GM13976 (cell line): ENCODE measurements at regions not wholly inside any gene's neighbourhood (a gene's known extent, or its start where the extent isn't known, plus 50 kb on each side); places are given as distances from the start of the nearest gene placed in this dataset.

Experiments used
- DNase-seq: peaks from one replicate; pipeline ENCODE4 v3.0.0; 2012; ENCODE audit warnings: low spot score
- in situ Hi-C: fragments of 300-500 bp; cut with MboI; formaldehyde crosslinking; loops from one replicate; pipeline ENCODE4 v1.12.0; 2022; ENCODE audit warnings: low sequenced_read_pairs, mixed read lengths, inconsistent platforms; ENCODE audit not compliant: unreplicated experiment
- TF ChIP-seq, protein P1 (sequence below): IDR thresholded peaks from 2 replicates; pipeline ENCODE4 v1.5.1; 2012; ENCODE audit warnings: borderline replicate concordance, mild to moderate bottlenecking; ENCODE audit not compliant: insufficient read depth; ENCODE audit errors: extremely low read depth, missing control alignments, control extremely low read depth

GRCh38 chrX:96447161-96447560, 237.5 kb upstream of the DIAPH2 start:
- TF ChIP-seq, protein P1, sequence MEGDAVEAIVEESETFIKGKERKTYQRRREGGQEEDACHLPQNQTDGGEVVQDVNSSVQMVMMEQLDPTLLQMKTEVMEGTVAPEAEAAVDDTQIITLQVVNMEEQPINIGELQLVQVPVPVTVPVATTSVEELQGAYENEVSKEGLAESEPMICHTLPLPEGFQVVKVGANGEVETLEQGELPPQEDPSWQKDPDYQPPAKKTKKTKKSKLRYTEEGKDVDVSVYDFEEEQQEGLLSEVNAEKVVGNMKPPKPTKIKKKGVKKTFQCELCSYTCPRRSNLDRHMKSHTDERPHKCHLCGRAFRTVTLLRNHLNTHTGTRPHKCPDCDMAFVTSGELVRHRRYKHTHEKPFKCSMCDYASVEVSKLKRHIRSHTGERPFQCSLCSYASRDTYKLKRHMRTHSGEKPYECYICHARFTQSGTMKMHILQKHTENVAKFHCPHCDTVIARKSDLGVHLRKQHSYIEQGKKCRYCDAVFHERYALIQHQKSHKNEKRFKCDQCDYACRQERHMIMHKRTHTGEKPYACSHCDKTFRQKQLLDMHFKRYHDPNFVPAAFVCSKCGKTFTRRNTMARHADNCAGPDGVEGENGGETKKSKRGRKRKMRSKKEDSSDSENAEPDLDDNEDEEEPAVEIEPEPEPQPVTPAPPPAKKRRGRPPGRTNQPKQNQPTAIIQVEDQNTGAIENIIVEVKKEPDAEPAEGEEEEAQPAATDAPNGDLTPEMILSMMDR = no peak
- in situ Hi-C loops = no loop called here
- no peak for DNase-seq

DNA sequence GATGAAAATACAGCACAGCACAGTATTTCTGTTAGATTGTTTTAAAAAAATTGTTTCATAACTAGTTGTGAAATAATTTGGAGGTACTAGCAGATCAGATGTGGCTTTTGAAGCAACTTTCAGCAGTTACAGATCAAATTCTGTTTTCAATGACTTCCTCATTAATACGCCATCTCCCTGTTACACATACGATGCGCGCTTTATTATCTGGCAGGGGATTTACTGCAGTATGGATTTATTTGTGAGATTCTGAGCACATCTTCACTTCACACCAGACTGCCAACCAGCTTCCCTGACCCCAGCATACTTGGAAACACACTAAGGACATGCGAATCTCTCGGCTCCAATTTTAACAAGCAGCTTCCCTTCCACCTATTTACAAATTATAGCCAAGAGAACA, 235.5 kb upstream of the DIAPH2 start:
- no peak for DNase-seq
- TF ChIP-seq, protein P1 = no peak
- in situ Hi-C loops = no loop called here

- in situ Hi-C loops = no loop called here
- TF ChIP-seq, protein P1 = no peak
- DNase-seq = no peak
These were observed 234.7 kb upstream of the DIAPH2 start for GRCh38 chrX:96449896-96450295.

DNA sequence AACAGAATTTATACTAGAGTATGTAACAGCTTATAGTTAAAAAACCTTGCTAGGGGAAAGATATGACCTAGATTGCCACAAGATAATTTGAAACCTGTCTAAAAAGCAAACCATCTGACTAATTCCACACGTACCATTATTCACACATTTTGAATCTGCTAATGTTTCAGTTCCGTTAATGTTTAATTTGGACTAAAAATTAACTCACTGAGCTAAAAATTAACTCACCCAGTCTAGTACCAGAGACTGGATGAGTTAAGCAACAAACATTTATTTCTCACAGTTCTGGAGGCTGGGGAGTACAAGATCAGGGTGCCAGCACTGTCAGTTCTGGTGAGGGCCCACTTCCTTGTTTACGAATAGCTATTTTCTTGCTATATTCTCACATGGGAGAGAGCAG, 231.5 kb upstream of the DIAPH2 start:
- peak; percentile 12 for DNase-seq
- in situ Hi-C loops = no loop called here

DNA sequence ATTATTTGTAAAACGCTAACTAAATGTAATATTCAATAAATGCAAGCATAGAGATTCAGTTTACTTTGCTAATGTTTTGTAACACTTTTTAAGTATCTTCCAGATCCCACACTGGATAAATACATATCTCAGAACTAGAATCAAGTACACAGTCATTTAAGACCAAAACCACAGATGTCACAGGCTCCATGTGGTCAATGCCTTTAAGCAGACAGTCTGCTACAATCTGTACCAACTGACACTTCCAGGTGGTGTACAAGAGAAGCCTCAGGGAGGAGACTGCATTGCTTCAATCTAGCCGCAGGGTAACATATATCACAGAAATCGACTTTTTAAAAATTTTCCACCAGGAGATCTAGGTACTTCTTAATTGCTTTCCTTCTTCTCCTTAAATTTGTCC, 229.6 kb upstream of the DIAPH2 start:
- TF ChIP-seq, protein P1 = no peak
- in situ Hi-C loops = no loop called here

More for the DNA sequence above, 231.5 kb upstream of the DIAPH2 start:
- TF ChIP-seq, protein P1 = no peak

GRCh38 chrX:96464880-96465558, 219.6 kb upstream of the DIAPH2 start:
- TF ChIP-seq, protein P1 = no peak
- in situ Hi-C loops = no loop called here
- no peak for DNase-seq

More for the DNA sequence above, 229.6 kb upstream of the DIAPH2 start:
- no peak for DNase-seq
